GM04504 (cell line): ENCODE measurements at regions not wholly inside any gene's neighbourhood (a gene's known extent, or its start where the extent isn't known, plus 50 kb on each side); places are given as distances from the start of the nearest gene placed in this dataset.

Experiments used
- DNase-seq: peaks from one replicate; pipeline ENCODE4 v3.0.0-alpha.2; 2012; ENCODE audit warnings: low read depth

- peak; percentile 21 for DNase-seq
These were observed 113.6 kb downstream of the LSMEM1 start for GRCh38 chr7:112594397-112594796.

DNA sequence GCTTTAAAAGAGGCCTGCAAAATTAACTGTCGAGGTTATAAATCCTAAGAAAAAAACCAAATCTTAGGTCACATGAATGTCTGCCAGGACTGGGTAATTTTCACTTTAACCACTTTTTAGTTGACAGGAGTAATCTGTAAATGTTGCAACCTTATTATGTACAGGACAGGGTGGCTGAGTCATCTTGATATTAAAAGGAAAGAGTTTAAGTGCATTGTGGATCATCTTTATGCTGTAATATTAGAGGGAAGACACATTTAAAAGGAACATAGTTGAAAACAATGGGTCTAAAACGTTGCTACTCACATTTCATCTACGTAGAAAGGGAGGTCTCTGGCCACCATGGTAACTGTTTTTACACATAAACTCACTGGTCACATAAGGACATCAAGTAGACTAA is 115.5 kb downstream of the LSMEM1 start:
- peak; percentile 8 for DNase-seq

- DNase-seq = no peak
These were observed 116.2 kb downstream of the LSMEM1 start for GRCh38 chr7:112596981-112597380.

GRCh38 chr7:112603673-112604072 is 122.9 kb downstream of the LSMEM1 start:
- no peak for DNase-seq

- DNase-seq = no peak
These were observed 129.8 kb downstream of the LSMEM1 start for GRCh38 chr7:112610636-112611035.

- DNase-seq = no peak
These were observed 134.9 kb downstream of the LSMEM1 start for GRCh38 chr7:112615701-112616100.

GRCh38 chr7:112616295-112616694 is 135.5 kb downstream of the LSMEM1 start:
- DNase-seq = no peak

DNA sequence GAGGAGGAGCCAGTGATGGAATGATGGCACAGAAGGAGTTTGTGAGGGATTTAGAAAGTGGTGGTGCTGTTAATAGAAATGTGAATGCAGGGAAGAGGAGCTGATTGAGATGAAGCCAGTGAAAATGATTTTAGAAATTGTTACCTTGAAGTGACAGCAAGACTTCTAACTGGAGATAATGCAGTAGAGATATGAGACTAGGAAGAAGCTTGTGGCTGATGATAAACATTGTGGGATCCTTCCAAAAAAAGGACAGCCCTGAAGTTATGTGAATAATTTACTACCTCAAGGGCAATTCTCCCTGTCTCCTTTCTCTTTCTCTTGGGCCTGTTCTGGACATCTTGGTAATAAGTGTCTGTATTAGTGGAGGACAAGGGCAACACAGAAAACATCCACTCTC is 138.6 kb downstream of the LSMEM1 start:
- no peak for DNase-seq

DNA sequence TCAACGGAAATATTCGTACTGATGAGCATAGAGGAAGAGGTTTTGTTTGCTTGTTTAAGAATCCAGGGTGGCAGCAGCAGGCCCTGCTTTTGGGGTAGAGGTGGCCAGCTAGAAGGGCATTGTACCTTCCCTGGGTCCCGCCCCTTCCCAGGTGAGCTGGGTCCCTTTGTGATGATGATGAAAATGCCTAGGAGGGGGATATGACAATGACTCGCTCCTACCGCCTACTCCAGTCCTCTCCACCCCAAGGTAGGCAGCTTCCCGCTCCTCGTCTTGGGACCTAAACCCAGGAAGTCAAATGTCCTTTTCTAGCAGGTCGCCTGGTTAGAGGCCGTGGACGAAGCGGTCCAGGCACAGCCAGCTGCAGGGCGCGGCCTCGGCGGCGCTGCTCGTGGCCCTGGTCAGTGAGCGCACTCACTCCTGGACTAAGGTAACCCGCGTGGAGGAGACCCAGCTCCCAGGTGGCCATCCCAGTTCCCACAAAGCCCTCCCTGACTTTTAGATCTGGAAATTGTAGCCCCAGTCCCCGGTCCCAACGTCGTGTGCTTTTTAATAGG is 141.4 kb downstream of the LSMEM1 start:
- DNase-seq = no peak

DNA sequence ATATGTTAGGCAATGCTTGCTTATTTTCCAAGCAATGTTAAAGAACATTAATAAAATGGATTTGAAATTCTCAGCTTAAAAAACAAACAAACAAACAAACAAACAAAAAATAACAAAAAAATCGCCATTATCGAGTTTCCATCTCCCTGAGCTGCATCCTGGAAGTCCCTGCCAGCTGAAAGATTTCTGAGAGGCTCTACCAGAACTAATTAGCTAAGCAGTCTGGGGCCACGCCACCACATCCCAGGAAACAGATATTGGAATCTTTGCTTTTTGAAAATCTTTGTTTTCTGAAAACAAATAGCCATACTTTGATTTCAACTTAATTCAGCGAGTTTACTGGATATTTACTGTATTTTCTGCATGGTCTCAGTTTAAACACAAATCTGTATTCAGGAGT is 143.6 kb downstream of the LSMEM1 start:
- no peak for DNase-seq

- DNase-seq = no peak
These were observed 149.8 kb downstream of the LSMEM1 start for GRCh38 chr7:112630565-112630964.

GRCh38 chr7:112634107-112634506 is 153.3 kb downstream of the LSMEM1 start:
- DNase-seq = no peak

GRCh38 chr7:112635742-112636141 is 154.5 kb downstream of the TMEM168 start:
- no peak for DNase-seq

GRCh38 chr7:112638675-112639400 is 151.4 kb downstream of the TMEM168 start:
- no peak for DNase-seq

GRCh38 chr7:112640685-112641084 is 149.5 kb downstream of the TMEM168 start:
- no peak for DNase-seq

DNA sequence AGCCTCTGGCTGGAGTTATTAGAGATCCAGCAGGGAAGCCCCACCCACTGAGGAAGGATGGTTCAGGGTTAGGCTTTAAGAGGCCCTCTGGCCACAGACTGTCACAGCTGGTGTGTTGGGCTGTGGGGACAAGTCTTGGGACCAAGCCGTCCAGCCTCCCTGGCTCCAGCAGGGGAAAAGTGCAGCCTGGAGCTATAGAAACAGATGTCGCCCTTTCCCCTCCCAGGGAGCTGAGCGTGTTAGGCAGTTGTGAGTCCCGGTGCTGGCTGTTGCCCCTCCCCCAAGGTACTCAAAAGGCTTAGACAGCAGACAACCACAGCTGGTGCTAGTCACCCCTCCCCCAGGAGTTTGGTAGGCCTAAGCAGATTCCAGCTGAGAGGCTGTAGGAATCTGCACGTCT is 143.4 kb downstream of the TMEM168 start:
- DNase-seq = no peak

- no peak for DNase-seq
These were observed 141.4 kb downstream of the TMEM168 start for GRCh38 chr7:112648781-112649180.

GRCh38 chr7:112649560-112649959 is 140.6 kb downstream of the TMEM168 start:
- no peak for DNase-seq

DNA sequence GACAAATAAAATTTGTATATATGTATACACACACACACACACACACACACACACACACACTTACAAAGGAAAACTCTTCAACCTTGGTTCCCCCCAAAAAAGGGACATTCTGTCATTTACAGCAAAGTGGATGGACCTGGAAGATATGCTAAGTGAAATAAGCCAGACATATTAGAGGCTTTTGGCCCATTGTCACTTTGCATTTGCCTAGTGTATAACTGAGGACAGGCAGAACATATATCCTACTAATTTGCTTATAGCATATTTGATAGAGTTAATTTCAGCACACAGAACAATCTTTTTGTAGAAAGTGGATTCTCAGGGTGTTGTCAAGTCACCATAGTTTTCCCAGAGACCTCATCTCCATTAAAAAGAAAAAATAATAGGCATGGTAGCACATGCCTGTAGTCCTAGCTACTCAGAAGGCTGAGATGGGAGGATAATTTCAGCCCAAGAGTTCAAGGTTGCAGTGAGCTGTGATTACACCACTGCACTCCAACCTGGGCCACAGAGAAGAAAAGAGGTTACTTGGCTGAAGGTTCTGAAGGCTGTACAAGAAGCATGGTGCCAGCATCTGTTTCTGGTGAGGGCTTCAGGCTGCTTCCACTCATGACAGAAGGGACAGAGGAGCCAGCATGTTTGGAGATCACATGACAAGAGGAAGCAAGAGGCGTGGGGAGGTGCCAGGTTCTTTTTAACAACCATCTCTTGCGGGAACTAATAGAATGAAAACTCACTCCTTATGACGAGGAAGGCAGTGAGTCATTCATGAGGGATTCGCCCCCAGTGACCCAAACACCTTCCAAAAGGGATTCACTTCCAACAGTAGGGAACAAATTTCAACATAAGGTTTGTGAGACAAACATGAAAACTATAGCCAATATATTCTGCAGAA is 135.6 kb downstream of the TMEM168 start:
- no peak for DNase-seq

DNA sequence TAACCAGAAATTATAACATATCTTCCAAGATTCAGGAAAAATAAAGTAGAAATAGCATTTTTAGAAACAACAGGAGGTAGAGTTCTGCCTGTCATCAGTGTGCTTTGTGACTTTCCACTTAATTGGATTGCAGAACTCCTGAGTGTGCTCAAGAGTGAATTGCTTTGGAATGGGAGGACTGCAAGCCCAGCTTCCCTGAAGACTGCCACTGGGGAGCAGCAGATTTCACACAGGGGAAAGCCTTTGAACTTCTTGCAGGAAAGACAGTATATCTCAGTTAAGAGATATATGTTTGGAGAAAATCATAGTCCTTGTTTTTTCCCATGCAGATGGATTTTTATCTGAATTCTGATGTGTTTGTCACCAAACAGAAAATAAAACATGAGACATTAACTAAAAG is 124.5 kb downstream of the TMEM168 start:
- DNase-seq = no peak

GRCh38 chr7:112668561-112668960 is 121.6 kb downstream of the TMEM168 start:
- DNase-seq = no peak

DNA sequence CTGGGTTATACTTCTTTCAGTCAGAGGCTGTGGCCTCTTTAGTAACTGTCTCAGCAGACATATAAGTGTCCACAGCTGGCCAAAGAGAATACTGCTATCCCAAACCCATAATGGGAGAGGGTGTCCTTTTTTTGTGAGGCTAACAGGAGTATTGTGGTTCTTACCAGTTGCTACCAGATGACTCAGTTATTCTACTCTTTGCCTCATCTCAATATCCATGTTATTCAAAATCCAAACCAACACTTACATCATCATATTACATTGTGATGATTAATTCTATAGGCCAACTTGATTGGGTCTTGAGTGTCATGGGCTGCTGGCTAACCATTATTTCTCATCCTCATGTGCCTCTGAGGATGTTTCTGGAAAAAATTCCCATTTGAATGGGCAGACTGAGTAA is 120.9 kb downstream of the TMEM168 start:
- no peak for DNase-seq

- no peak for DNase-seq
These were observed 120.0 kb downstream of the TMEM168 start for GRCh38 chr7:112670193-112670592.
